IPS-15b (cell line): ENCODE measurements at regions not wholly inside any gene's neighbourhood (a gene's known extent, or its start where the extent isn't known, plus 50 kb on each side); places are given as distances from the start of the nearest gene placed in this dataset.

Experiments
- H3K27me3 ChIP-seq: one replicate; pipeline ENCODE4 v1.6.1; 2013; ENCODE audit warnings: low read length; ENCODE audit not compliant: control insufficient read depth, insufficient read depth
- H3K36me3 ChIP-seq: one replicate; pipeline ENCODE4 v1.6.1; 2013; ENCODE audit warnings: low read length; ENCODE audit not compliant: control insufficient read depth, insufficient read depth
- H3K4me1 ChIP-seq: one replicate; pipeline ENCODE4 v1.6.1; 2013; ENCODE audit warnings: mild to moderate bottlenecking, low read length; ENCODE audit not compliant: control insufficient read depth, insufficient read depth
- H3K4me3 ChIP-seq: one replicate; pipeline ENCODE4 v1.5.1; 2013; ENCODE audit warnings: low read depth, low read length
- H3K9ac ChIP-seq: one replicate; pipeline ENCODE4 v1.6.1; 2013; ENCODE audit warnings: low read depth, mild to moderate bottlenecking, low read length
- H3K9me3 ChIP-seq: one replicate; pipeline ENCODE4 v1.6.1; 2013; ENCODE audit warnings: mild to moderate bottlenecking, low read length; ENCODE audit not compliant: control insufficient read depth, insufficient read depth

DNA sequence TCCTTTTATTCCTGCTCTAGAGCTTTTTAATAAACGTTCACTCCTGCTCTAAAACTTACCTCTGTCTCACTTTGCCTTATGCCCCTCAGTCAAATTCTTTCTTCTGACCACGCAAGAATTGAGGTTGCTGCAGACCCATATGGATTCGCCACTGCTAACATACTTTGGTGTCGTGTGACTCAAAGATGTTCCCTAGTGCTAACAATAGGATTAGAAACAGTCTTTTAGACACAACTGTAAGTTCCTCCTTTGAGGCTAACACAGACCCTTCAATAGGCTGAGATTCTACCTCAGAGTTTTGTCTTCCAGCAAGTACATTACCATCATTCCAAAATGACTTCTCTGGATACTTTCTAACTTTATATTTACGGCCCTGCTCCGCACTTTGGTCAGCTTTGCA is 149.5 kb upstream of the COX10 start:
- Histone ChIP-seq H3K36me3 (no peaks in the 10 kb centered on the region), H3K4me1 (peaks cover 8% of the 10 kb centered on the region), H3K4me3 (no peak overlapping the region), H3K9me3 (no peaks in the 10 kb centered on the region), H3K9ac (no peak overlapping the region), H3K27me3 (no peaks in the 10 kb centered on the region)

DNA sequence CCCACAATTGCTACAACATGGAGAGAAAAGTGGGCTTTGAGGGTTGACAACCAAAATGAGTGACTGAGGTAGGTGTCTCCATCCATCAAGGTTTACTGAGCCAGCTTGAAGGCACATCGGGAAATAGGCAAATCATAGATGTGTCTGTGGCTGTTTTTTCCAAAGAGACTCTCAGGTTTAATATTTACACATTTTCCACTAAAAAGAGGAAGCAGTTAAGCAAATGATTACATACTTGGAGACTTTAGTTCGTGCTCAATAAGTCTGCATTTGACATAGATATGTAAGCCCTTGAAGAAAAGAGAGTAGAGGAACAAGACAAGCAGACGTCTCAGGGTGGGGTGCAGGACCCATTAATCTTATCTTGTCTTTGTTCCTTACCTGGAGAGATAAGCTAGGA is 148.9 kb upstream of the COX10 start:
- Histone ChIP-seq H3K9ac (no peak overlapping the region), H3K9me3 (no peaks in the 10 kb centered on the region), H3K36me3 (no peaks in the 10 kb centered on the region), H3K27me3 (no peaks in the 10 kb centered on the region), H3K4me3 (no peak overlapping the region), H3K4me1 (peaks cover 3% of the 10 kb centered on the region)

DNA sequence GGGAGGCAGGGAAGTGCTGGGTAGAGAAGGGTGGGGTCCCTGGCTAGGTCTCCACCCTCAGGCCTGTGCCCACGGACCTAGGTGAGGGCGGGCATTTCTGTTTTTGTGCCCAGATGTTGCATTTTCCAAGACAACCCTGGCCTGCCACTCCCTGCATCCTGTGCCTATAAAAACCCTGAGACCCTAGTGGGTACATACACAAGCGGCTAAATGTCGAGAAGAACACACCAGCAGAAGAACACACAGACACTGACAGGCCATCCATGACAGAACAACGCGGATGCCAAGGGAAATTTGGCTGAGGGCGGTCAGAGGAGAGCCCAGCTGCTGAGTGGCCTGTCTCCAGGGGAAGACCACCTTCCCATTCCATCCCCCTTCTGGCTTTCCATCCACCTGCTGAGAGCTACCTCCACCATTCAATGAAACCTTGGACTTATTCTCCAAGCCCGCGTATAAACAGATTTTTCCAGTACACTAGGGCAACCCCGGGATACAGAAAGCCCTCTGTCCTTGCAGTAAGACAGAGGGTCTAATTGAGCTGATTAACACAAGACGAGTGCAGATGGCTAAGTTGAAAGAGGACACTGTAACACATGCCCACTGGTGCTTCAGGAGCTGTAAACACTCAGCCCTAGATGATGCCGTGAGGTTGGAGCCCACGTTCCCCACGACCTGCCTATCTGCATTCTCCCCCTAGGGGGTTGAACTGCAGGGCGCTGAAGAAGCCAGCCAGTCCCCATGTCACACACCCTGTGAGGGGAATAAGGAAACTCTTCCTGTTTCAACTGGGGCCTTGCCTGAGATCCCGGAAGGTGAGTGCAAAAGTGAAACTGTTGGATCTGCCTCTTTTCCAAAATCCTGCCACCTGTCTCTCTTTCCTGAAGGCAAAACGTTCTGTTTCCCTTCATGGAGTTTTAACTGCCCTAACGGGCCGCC is 147.2 kb upstream of the COX10 start:
- H3K36me3 ChIP-seq: no peaks in the 10 kb centered on the region
- H3K9me3 ChIP-seq: no peaks in the 10 kb centered on the region
- no peak overlapping the region for H3K4me3 ChIP-seq
- no peaks in the 10 kb centered on the region for H3K27me3 ChIP-seq
- H3K4me1 ChIP-seq: peaks cover 2% of the 10 kb centered on the region
- H3K9ac ChIP-seq: no peak overlapping the region

DNA sequence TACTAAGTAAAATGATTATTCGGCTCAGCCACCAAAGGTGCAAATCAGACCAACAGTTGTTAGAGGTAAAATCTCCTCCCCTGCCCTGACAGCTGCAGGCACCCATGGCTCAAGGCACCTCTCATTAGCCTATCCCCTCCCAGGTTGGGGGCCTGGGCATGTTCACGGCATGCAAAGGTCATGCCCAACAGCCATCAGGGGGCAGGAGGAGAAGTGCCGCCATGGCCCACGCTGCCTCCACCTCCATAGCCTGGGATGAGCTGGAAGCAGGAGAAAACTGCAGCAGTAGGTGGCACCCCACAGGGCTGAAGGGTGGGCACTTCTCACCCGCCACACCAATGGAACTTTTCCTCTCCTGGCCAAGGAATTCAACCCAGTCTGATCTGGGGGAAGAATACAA is 146.4 kb upstream of the COX10 start:
- Histone ChIP-seq H3K4me3 (no peak overlapping the region), H3K9me3 (no peaks in the 10 kb centered on the region), H3K36me3 (no peaks in the 10 kb centered on the region), H3K4me1 (peaks cover 2% of the 10 kb centered on the region), H3K27me3 (no peaks in the 10 kb centered on the region), H3K9ac (no peak overlapping the region)

DNA sequence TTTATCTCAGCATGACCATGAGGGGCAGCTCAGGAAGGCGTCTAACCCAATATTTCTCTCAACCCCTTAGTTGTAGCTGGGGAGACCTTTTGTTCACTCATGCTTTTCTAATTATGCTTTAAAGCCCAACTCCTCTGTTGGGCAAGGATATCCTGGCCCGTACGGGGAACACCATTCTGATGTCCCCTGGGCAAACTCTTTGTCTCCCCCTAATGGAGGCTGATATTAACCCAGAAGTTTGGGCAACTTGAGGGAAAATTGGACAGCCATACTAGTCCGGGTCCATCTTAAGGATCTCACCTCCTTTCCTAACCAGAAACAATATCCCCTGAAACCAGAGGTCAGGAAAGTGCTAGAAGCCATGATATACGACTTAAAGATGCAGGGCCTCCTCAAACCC is 143.7 kb upstream of the COX10 start:
- Histone ChIP-seq H3K9me3 (no peaks in the 10 kb centered on the region), H3K36me3 (no peaks in the 10 kb centered on the region), H3K4me1 (peaks cover 2% of the 10 kb centered on the region), H3K4me3 (no peak overlapping the region), H3K9ac (no peak overlapping the region), H3K27me3 (no peaks in the 10 kb centered on the region)

GRCh38 chr17:13931111-13931526 is 138.2 kb upstream of the COX10 start:
- Histone ChIP-seq H3K9me3 (no peaks in the 10 kb centered on the region), H3K36me3 (no peaks in the 10 kb centered on the region), H3K9ac (no peak overlapping the region), H3K4me3 (no peak overlapping the region), H3K4me1 (peaks cover 7% of the 10 kb centered on the region), H3K27me3 (no peaks in the 10 kb centered on the region)

DNA sequence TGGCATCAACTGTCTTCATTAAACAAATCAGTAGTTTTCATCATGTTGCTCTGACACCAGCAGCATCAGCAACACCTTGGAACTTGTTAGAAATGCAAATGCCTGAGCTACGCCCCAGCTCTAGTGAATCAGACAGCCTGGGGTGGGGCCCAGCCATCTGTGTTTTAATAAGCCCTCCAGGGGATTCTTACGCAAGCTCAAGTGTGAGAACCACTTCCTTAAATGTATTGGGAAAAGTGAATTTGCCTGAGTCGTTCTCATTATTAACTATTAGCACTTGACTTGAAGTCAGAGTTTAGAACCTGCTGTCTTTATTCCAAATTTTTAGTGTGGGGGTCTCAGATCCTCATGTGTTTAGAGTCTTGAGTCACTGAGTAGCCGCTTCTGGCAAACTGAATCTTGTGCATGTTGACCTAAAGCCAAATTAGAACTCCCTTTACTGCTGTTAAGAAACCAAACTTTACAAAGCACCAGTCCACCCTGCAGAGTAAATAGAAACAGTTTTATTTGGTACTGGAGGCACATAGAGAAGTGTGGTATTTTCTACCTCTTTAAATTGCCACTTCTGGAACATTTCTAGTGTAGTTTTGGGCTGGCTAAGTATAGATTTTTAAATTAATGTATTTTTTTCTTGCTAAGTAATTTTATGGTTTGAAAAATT is 137.4 kb upstream of the COX10 start:
- Histone ChIP-seq H3K27me3 (no peaks in the 10 kb centered on the region), H3K9me3 (no peaks in the 10 kb centered on the region), H3K9ac (no peak overlapping the region), H3K36me3 (no peaks in the 10 kb centered on the region), H3K4me1 (peaks cover 7% of the 10 kb centered on the region), H3K4me3 (no peak overlapping the region)

- Histone ChIP-seq H3K27me3 (no peaks in the 10 kb centered on the region), H3K4me3 (no peak overlapping the region), H3K9ac (no peak overlapping the region), H3K9me3 (no peaks in the 10 kb centered on the region), H3K4me1 (peaks cover 7% of the 10 kb centered on the region), H3K36me3 (no peaks in the 10 kb centered on the region)
Measured at GRCh38 chr17:13933441-13934276, 135.6 kb upstream of the COX10 start.

- no peak overlapping the region for H3K4me3 ChIP-seq
- no peaks in the 10 kb centered on the region for H3K9me3 ChIP-seq
- H3K4me1 ChIP-seq: no peaks in the 10 kb centered on the region
- no peak overlapping the region for H3K9ac ChIP-seq
- H3K36me3 ChIP-seq: no peaks in the 10 kb centered on the region
- no peaks in the 10 kb centered on the region for H3K27me3 ChIP-seq
Measured at GRCh38 chr17:13939222-13939621, 130.1 kb upstream of the COX10 start.

- no peaks in the 10 kb centered on the region for H3K27me3 ChIP-seq
- no peaks in the 10 kb centered on the region for H3K9me3 ChIP-seq
- H3K9ac ChIP-seq: no peak overlapping the region
- H3K4me3 ChIP-seq: no peak overlapping the region
- H3K4me1 ChIP-seq: no peaks in the 10 kb centered on the region
- no peaks in the 10 kb centered on the region for H3K36me3 ChIP-seq
Measured at GRCh38 chr17:13940858-13941665, 128.2 kb upstream of the COX10 start.

- no peaks in the 10 kb centered on the region for H3K36me3 ChIP-seq
- no peak overlapping the region for H3K9ac ChIP-seq
- H3K27me3 ChIP-seq: no peaks in the 10 kb centered on the region
- no peaks in the 10 kb centered on the region for H3K9me3 ChIP-seq
- no peaks in the 10 kb centered on the region for H3K4me1 ChIP-seq
- no peak overlapping the region for H3K4me3 ChIP-seq
Measured at GRCh38 chr17:13941781-13942180, 127.5 kb upstream of the COX10 start.
